Cardiac muscle cell (in vitro differentiated cells and primary cell): ENCODE measurements at regions not wholly inside any gene's neighbourhood (a gene's known extent, or its start where the extent isn't known, plus 50 kb on each side); places are given as distances from the start of the nearest gene placed in this dataset.

ENCODE experiments used
- DNase-seq, 2 donors: peaks; one replicate each; pipeline versions ENCODE4 v3.0.0 to v3.0.0-alpha.2; 2010 to 2017; ENCODE audit warnings: low read depth in 1 of 2, low spot score in 1 of 2
- H3K27ac ChIP-seq: fragments of 200-600 bp; sonication (generic); 2 replicates; pipeline ENCODE4 v1.5.1; 2016
- H3K27me3 ChIP-seq: fragments of 200-600 bp; sonication (generic); 2 replicates; pipeline ENCODE4 v1.6.0; 2016; ENCODE audit warnings: control low read depth
- H3K36me3 ChIP-seq: fragments of 200-600 bp; sonication (generic); 2 replicates; pipeline ENCODE4 v1.5.1; 2016; ENCODE audit warnings: control low read depth
- H3K4me1 ChIP-seq: fragments of 200-600 bp; sonication (generic); 2 replicates; pipeline ENCODE4 v1.8.1; 2017; ENCODE audit warnings: low read depth, mild to moderate bottlenecking, mixed run types
- H3K4me3 ChIP-seq: fragments of 200-600 bp; sonication (generic); 2 replicates; pipeline ENCODE4 v1.5.1; 2016; ENCODE audit warnings: mild to moderate bottlenecking
- H3K9me3 ChIP-seq: fragments of 200-600 bp; sonication (generic); 2 replicates; pipeline ENCODE4 v1.5.1; 2017; ENCODE audit warnings: low read depth, mild to moderate bottlenecking, control low read depth
- CTCF ChIP-seq: IDR thresholded peaks from 2 replicates; pipeline ENCODE4 v1.5.1; 2012; ENCODE audit warnings: low read depth, mild to moderate bottlenecking, low read length

- Histone ChIP-seq H3K4me1 (peaks cover 4% of the 10 kb centered on the region), H3K9me3 (no peaks in the 10 kb centered on the region)
These were observed 49.9 kb upstream of the KLHL31 start for GRCh38 chr6:53715434-53715833.

More at GRCh38 chr6:53715434-53715833, 49.9 kb upstream of the KLHL31 start:
- H3K36me3 ChIP-seq, result no peaks in the 10 kb centered on the region
- no peaks in the 10 kb centered on the region for H3K27me3 ChIP-seq
- no peak for TF ChIP-seq CTCF
- no peak overlapping the region for H3K27ac ChIP-seq
- no peak for DNase-seq
- no peak overlapping the region for H3K4me3 ChIP-seq
